ENCODE measurements at regions not wholly inside any gene's neighbourhood (a gene's known extent, or its start where the extent isn't known, plus 50 kb on each side); places are given as distances from the start of the nearest gene placed in this dataset.

DNA sequence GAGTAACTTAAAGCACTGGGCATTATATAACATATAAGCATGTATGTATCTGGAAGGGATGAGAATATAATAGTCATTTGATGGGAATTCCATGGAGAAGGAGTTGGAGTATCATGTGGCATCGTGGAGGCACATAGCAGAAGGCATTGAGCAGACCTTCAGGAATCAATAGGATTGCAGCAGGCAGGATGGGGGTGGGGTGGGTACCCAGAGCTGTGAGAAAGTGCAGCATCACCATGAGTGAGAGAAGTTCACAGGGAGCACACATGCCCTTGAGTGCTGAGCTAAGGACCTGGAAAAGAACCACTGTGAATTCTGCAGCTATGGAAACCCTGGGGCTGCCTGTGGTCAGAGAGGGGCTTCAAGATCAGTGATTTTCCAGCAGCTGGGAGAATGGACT, 57.3 kb downstream of the MED10 start:
- no peaks in the 10 kb centered on the region for H3K4me1 Mint-ChIP-seq

DNA sequence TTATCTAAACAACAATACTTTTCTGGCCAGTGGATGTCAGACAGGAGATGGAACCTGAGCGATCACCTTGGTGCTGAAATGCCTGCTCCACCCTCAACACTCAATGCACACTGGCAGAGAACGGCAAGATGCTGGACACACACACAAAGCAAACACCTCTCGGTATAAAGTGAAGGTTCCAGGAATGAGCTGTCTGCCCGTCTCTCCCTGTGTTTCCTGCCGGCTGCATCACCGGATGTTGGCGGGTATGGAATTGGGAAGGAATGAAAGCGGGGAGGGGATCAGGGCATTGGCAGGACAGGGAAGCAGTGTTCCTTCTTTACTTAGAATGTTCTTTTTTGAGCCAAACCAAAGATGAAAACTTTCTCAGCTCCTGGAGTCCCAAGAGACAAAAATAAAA, 59.2 kb downstream of the MED10 start:
- H3K9me3 Mint-ChIP-seq, result no peaks in the 10 kb centered on the region
- Histone ChIP-seq H3K27ac (no peak overlapping the region), H3K4me1 (no peaks in the 10 kb centered on the region), H3K4me3 (no peak overlapping the region), H4K20me1 (ENCODE audit: low read depth) (no peaks in the 10 kb centered on the region), H3K36me3 (no peaks in the 10 kb centered on the region), H2AFZ (replicated peaks) (no peak overlapping the region), H3K27me3 (peaks cover 17% of the 10 kb centered on the region), H3K79me2 (ENCODE audit: low read depth) (no peaks in the 10 kb centered on the region), H3K4me2 (no peak overlapping the region), H3K9ac (no peak overlapping the region), H3F3A (ENCODE audit: low read depth) (no peaks in the 10 kb centered on the region), H3K9me3 (ENCODE audit: low read depth) (no peaks in the 10 kb centered on the region)
- TF ChIP-seq, protein P1, sequence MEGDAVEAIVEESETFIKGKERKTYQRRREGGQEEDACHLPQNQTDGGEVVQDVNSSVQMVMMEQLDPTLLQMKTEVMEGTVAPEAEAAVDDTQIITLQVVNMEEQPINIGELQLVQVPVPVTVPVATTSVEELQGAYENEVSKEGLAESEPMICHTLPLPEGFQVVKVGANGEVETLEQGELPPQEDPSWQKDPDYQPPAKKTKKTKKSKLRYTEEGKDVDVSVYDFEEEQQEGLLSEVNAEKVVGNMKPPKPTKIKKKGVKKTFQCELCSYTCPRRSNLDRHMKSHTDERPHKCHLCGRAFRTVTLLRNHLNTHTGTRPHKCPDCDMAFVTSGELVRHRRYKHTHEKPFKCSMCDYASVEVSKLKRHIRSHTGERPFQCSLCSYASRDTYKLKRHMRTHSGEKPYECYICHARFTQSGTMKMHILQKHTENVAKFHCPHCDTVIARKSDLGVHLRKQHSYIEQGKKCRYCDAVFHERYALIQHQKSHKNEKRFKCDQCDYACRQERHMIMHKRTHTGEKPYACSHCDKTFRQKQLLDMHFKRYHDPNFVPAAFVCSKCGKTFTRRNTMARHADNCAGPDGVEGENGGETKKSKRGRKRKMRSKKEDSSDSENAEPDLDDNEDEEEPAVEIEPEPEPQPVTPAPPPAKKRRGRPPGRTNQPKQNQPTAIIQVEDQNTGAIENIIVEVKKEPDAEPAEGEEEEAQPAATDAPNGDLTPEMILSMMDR (IDR thresholded peaks at IDR 0.05), result no peak
- TF ChIP-seq EZH2 (IDR thresholded peaks at IDR 0.05), result no peak
- no peak for TF ChIP-seq EZH2phosphoT487 (IDR thresholded peaks at IDR 0.05)
- no peak overlapping the region for H3K27ac Mint-ChIP-seq
- no peaks in the 10 kb centered on the region for H3K4me1 Mint-ChIP-seq
- H3K4me3 Mint-ChIP-seq, result no peak overlapping the region
- H3K27me3 Mint-ChIP-seq (ENCODE audit: insufficient read depth, low read depth), result peaks cover 11% of the 10 kb centered on the region
- no peak for DNase-seq (ENCODE audit: low spot score)
- H3K36me3 Mint-ChIP-seq, result no peaks in the 10 kb centered on the region

More for the DNA sequence above, 57.3 kb downstream of the MED10 start:
- peaks cover 25% of the 10 kb centered on the region for H3K27me3 ChIP-seq
- no peak overlapping the region for H3K4me2 ChIP-seq
- no peaks in the 10 kb centered on the region for H4K20me1 ChIP-seq (ENCODE audit: low read depth)
- Mint-ChIP-seq H3K9me3 (no peaks in the 10 kb centered on the region), H3K27me3 (ENCODE audit: insufficient read depth, low read depth) (peaks cover 5% of the 10 kb centered on the region), H3K4me3 (no peak overlapping the region), H3K27ac (no peak overlapping the region), H3K36me3 (no peaks in the 10 kb centered on the region)
- no peak overlapping the region for H3K4me3 ChIP-seq
- no peak for DNase-seq (ENCODE audit: low spot score)
- no peak overlapping the region for H3K27ac ChIP-seq
- no peak overlapping the region for H3K9ac ChIP-seq
- TF ChIP-seq EZH2phosphoT487 (IDR thresholded peaks at IDR 0.05) (no peak), EZH2 (IDR thresholded peaks at IDR 0.05) (no peak)
- TF ChIP-seq, protein P1 (IDR thresholded peaks at IDR 0.05), result no peak
- H3K4me1 ChIP-seq, result no peaks in the 10 kb centered on the region
- no peaks in the 10 kb centered on the region for H3K79me2 ChIP-seq (ENCODE audit: low read depth)
- H3F3A ChIP-seq (ENCODE audit: low read depth), result no peaks in the 10 kb centered on the region
- H2AFZ ChIP-seq (replicated peaks), result no peak overlapping the region
- H3K36me3 ChIP-seq, result no peaks in the 10 kb centered on the region
- no peaks in the 10 kb centered on the region for H3K9me3 ChIP-seq (ENCODE audit: low read depth)

DNA sequence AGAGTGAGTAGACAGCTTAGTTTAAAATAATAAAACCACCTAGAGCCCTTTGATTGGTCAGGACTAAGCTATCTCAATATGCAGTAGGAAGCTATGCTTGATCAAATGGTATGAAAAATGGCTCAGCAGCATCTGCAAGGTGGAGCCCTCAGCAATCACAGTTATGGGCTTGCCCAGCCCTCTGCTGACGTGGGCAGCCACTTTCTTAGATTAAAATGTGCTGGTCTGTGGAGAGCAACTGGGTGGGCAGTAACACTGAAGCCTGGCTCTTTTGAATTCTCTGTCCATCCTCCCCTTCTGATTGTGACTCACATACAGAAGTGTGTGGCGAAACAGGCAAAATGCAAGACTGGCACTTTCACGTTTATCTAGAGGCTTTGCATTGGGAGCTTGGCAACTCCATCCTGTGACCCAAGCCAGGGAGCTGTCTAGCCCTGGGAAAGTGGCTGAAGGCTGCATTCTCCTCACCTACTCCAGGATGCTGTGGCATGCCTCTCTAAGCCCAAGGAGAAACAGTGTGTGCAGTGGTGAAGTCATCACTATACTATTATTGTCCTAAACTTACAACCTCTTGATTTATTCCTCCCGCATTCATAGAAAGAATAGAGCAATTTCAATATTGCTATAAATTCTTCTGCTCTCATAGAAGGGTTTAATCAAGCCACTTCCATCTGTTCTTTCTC, 61.1 kb downstream of the MED10 start:
- Histone ChIP-seq H3K79me2 (ENCODE audit: low read depth) (no peaks in the 10 kb centered on the region), H3K27ac (no peak overlapping the region), H3F3A (ENCODE audit: low read depth) (no peaks in the 10 kb centered on the region), H3K4me2 (no peak overlapping the region), H3K4me1 (no peaks in the 10 kb centered on the region), H3K9ac (no peak overlapping the region), H3K27me3 (peaks cover 17% of the 10 kb centered on the region), H3K9me3 (ENCODE audit: low read depth) (no peaks in the 10 kb centered on the region), H2AFZ (replicated peaks) (no peak overlapping the region), H3K4me3 (no peak overlapping the region), H4K20me1 (ENCODE audit: low read depth) (no peaks in the 10 kb centered on the region), H3K36me3 (no peaks in the 10 kb centered on the region)
- no peak for TF ChIP-seq EZH2phosphoT487 (IDR thresholded peaks at IDR 0.05)
- Mint-ChIP-seq H3K27ac (no peak overlapping the region), H3K4me1 (no peaks in the 10 kb centered on the region), H3K9me3 (no peaks in the 10 kb centered on the region), H3K27me3 (ENCODE audit: insufficient read depth, low read depth) (peaks cover 11% of the 10 kb centered on the region), H3K4me3 (no peak overlapping the region), H3K36me3 (no peaks in the 10 kb centered on the region)
- no peak for DNase-seq (ENCODE audit: low spot score)

DNA sequence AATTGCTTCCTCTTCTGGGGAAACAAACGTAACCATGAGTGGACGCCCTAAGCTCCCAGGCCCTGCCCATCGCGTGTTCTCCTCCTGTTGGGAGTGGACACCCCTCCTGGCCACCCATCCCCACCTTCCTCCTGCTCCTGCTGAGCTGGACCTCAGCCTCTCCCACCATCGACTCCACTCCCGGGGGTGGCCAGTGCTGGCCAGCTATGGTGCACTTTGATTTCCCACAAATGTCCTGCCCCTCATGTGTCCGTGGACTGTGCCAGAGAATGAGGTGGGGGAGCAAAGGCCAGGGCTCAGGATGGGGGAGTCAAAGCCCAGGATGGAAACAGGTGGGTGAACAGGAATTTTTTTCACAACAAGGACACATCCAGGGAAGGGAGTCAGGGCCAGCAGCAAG, 62.8 kb downstream of the MED10 start:
- peaks cover 19% of the 10 kb centered on the region for H3K27me3 ChIP-seq
- Mint-ChIP-seq H3K27me3 (ENCODE audit: insufficient read depth, low read depth) (peaks cover 12% of the 10 kb centered on the region), H3K9me3 (no peaks in the 10 kb centered on the region), H3K36me3 (no peaks in the 10 kb centered on the region), H3K4me3 (no peak overlapping the region), H3K4me1 (no peaks in the 10 kb centered on the region), H3K27ac (no peak overlapping the region)
- no peak overlapping the region for H3K4me2 ChIP-seq
- H4K20me1 ChIP-seq (ENCODE audit: low read depth), result no peaks in the 10 kb centered on the region
- H3K9me3 ChIP-seq (ENCODE audit: low read depth), result no peaks in the 10 kb centered on the region
- TF ChIP-seq EZH2 (IDR thresholded peaks at IDR 0.05), result no peak
- TF ChIP-seq, protein P1 (IDR thresholded peaks at IDR 0.05), result no peak
- H3K27ac ChIP-seq, result no peak overlapping the region
- no peaks in the 10 kb centered on the region for H3K79me2 ChIP-seq (ENCODE audit: low read depth)
- no peak overlapping the region for H3K4me3 ChIP-seq
- H3K4me1 ChIP-seq, result no peaks in the 10 kb centered on the region
- no peaks in the 10 kb centered on the region for H3F3A ChIP-seq (ENCODE audit: low read depth)
- H3K36me3 ChIP-seq, result no peaks in the 10 kb centered on the region
- no peak overlapping the region for H2AFZ ChIP-seq (replicated peaks)
- no peak overlapping the region for H3K9ac ChIP-seq
- no peak for DNase-seq (ENCODE audit: low spot score)

All from neural progenitor cell (in vitro differentiated cells).